ENCODE measurements at regions not wholly inside any gene's neighbourhood (a gene's known extent, or its start where the extent isn't known, plus 50 kb on each side); places are given as distances from the start of the nearest gene placed in this dataset.
A peak's percentile ranks its signal among the peaks of the same experiment; 100 is the strongest.

DNA sequence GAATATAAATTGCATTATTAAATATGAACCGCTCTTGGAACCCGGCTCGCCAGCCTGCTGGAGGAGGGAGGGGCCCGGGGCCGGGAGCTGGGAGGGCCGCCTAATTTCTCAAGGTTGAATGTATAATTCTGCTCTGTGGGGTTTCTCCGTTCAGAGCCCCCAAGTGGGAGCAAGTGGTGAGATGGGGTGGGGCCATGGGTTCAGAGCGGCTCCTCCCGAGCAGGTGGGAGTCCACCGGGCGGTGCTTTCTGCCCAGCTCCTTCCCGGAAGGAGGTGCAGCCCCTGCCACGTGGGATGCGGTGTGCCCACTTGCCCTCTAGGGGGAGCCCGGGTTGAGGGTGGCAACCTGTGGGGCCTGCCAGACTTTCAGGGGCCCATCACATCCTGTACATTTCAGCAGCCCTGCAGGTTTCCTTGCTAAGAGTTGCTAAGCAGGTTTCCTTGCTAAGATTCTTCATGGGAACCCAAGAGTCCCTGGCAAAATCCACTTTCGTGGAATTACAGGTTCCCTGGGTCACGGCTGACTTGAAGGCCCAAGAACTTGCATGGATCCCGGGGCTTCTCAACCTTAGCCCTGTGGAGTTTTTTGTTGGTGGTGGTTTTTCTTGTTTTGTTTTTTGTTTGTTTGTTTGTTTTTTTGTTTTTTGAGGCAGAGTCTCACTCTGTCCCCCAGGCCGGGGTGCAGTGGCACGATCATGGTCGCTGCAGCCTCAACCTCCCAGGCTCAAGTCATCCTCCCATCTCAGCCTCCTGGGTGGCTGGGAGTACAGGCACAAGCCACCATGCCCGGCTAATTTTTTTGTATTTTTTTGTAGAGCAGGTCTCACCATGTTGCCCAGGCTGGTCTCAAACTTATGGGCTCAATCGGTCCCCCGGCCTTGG lies 196.7 kb upstream of the GSE1 start:
- peak overlapping the region in 1 of 4 donors; percentile 9 for H3K4me3 ChIP-seq
- intact Hi-C loops (cut with DNase I), result loop anchor here in 2 of 3 donors (5.0 to 10.0 kb wide), 2 partner anchors 102 to 191 kb away; no protein-coding TSS in a partner anchor
- TF ChIP-seq, protein P1, sequence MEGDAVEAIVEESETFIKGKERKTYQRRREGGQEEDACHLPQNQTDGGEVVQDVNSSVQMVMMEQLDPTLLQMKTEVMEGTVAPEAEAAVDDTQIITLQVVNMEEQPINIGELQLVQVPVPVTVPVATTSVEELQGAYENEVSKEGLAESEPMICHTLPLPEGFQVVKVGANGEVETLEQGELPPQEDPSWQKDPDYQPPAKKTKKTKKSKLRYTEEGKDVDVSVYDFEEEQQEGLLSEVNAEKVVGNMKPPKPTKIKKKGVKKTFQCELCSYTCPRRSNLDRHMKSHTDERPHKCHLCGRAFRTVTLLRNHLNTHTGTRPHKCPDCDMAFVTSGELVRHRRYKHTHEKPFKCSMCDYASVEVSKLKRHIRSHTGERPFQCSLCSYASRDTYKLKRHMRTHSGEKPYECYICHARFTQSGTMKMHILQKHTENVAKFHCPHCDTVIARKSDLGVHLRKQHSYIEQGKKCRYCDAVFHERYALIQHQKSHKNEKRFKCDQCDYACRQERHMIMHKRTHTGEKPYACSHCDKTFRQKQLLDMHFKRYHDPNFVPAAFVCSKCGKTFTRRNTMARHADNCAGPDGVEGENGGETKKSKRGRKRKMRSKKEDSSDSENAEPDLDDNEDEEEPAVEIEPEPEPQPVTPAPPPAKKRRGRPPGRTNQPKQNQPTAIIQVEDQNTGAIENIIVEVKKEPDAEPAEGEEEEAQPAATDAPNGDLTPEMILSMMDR (IDR thresholded peaks at IDR 0.05), result peak; percentile 60 to 79 (median 68)
- H3K27me3 ChIP-seq, result no peaks in the 10 kb centered on the region
- H3K36me3 ChIP-seq, result no peaks in the 10 kb centered on the region
- 46 to 50% methylated on average over 22 to 24 of the region's 24 CpGs for WGBS, 2 donors
- peaks cover 4 to 10% (median 7%) of the 10 kb centered on the region in 3 donors for H3K4me1 ChIP-seq
- DNase-seq, result peak; percentile 69 to 94 (median 84)
- ATAC-seq, result peak; percentile 77 to 93 (median 90)
- peak overlapping the region in 1 of 4 donors; percentile 47 for H3K27ac ChIP-seq
- H3K9me3 ChIP-seq, result no peaks in the 10 kb centered on the region
- FAIRE-seq, result no peak

DNA sequence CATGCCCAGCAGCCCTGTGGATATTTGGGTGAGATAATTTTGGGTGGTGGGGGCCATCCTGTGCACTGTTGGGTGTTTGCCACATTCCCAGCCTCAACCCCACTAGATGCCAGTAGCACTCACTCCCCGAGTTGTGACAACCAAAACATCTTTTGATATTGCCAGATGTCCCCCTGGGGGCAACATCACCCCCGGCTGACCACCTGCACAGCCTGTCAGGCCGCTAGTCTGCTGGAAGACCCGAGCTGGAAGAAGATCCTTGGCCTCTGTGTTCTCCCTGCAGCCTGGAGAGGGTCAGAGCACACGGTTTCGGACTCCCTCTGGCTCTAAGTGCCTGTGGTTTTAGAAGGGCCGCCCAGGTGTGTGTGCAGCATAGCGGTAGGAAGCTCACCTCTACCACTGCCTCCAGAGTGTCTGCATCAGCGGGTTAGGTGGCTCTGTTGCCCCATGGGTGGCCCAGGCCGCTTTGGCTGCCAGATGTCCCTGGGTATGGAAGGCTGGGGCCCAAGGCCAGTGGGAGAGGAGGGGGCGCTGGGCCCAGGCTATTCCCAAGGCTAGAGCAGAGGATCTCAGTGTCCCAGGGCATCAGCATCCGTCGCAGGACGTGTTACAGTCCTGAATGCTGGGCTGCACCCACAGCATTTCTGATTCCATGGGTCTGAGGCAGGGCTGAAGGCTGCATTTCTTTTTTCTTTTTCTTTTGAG lies 195.8 kb upstream of the GSE1 start:
- 86% methylated on average over 14 of the region's 14 CpGs for WGBS, 2 donors
- Histone ChIP-seq H3K27me3 (no peaks in the 10 kb centered on the region), H3K4me3 (no peak overlapping the region), H3K36me3 (no peaks in the 10 kb centered on the region), H3K4me1 (peaks cover 9 to 16% (median 10%) of the 10 kb centered on the region in 3 donors), H3K9me3 (no peaks in the 10 kb centered on the region), H3K27ac (no peak overlapping the region)
- TF ChIP-seq, protein P1 (IDR thresholded peaks at IDR 0.05), result no peak
- no peak for FAIRE-seq
- intact Hi-C loops (cut with DNase I), result loop anchor here in 2 of 3 donors (5.0 to 10.0 kb wide), 2 partner anchors 103 to 190 kb away; no protein-coding TSS in a partner anchor
- peak in 4 of 6 donors; percentile 10 to 50 (median 27) for DNase-seq
- no peak for ATAC-seq

DNA sequence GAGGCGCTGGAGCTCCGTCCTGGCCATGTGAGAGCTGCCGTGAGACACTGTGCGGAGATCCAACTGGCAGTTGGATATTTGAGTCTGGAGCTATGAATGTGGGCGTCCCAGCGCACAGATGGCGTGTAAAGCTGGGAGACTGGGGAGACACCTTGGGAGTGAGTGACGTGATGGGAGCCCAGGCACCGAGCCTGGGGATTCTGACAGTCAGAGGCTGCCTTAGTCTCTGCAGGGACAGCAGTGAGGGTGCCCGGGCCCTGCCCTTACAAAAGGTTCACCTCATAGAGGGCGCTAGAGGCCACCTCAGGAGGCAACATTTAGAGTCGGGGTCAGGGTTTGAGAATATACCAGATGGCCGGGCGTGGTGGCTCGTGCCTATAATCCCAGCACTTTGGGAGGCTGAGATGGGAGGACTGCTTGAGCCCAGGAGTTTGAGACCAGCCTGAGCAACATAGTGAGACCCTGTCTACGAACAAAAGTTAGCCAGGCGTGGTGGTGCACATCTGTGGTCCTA lies 194.1 kb upstream of the GSE1 start:
- FAIRE-seq, result no peak
- Histone ChIP-seq H3K9me3 (no peaks in the 10 kb centered on the region), H3K27ac (no peak overlapping the region), H3K4me1 (peaks cover 21 to 23% (median 23%) of the 10 kb centered on the region in 3 donors), H3K36me3 (no peaks in the 10 kb centered on the region), H3K4me3 (no peak overlapping the region), H3K27me3 (no peaks in the 10 kb centered on the region)
- 81 to 84% methylated on average over 17 of the region's 17 CpGs for WGBS, 2 donors
- TF ChIP-seq, protein P1 (IDR thresholded peaks at IDR 0.05), result no peak
- DNase-seq, result peak in 5 of 6 donors; percentile 9 to 49 (median 21)
- ATAC-seq, result no peak
- intact Hi-C loops (cut with DNase I), result loop anchor here in 2 of 3 donors (5.0 to 10.0 kb wide), 2 partner anchors 104 to 188 kb away; no protein-coding TSS in a partner anchor

DNA sequence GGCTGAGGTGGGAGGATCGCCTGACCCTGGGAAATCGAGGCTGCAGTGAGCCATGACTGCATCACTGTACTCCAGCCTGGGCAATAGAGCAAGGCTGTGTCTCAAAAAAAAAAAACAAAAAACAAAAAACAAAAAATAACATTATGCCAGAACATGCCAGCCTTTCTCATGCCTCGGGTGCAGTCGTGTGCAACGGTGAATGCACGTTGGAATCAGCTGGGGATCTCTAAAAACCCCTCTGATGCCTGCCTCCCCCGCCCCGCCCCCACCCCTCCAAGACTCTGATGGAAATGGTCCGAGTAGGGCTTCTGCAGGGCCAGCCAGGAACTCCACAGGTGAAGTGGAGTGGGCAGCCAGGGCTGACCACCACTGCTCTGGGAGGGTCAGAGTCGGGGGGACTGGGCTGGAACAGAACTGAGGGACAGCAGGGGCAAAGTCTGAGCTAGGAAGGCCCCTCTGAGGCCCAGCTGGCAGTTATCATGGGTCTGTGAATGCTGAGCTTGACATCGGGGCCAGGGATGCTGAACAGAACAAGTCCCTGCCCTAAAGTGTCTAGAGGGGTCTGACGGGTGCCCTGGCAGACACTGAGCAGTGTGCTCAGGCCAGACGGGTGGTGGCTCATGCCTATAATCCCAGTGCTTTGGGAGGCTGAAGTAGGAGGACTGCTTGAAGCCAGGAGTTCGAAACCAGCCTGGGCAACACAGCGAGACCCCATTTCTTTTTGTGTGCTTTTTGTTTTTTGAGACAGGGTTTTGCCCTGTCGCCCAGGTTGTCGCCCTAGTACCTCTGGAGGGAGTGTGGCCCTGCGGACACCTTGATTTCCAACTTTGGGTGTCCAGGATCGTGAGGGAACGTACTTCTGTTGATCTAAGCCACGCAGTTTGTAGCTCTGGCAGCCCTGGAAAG lies 193.4 kb upstream of the GSE1 start:
- TF ChIP-seq, protein P1 (IDR thresholded peaks at IDR 0.05), result no peak
- Histone ChIP-seq H3K4me3 (no peak overlapping the region), H3K4me1 (peaks cover 23 to 28% (median 26%) of the 10 kb centered on the region in 3 donors), H3K27ac (no peak overlapping the region), H3K36me3 (no peaks in the 10 kb centered on the region), H3K9me3 (no peaks in the 10 kb centered on the region), H3K27me3 (no peaks in the 10 kb centered on the region)
- ATAC-seq (no peak), DNase-seq (peak in 5 of 6 donors; percentile 8 to 42 (median 19)), FAIRE-seq (no peak)
- 84 to 86% methylated on average over 21 of the region's 21 CpGs for WGBS, 2 donors
- intact Hi-C loops (cut with DNase I), result loop anchor here in 2 of 3 donors (5.0 to 10.0 kb wide), 3 partner anchors 105 to 188 kb away; no protein-coding TSS in a partner anchor

All from pancreas (tissue), 10 donors.